ENCODE measurements at regions not wholly inside any gene's neighbourhood (a gene's known extent, or its start where the extent isn't known, plus 50 kb on each side); places are given as distances from the start of the nearest gene placed in this dataset.

GRCh38 chr3:74122281-74122680 lies 492.2 kb downstream of the CNTN3 start:
- DNase-seq = no peak
- TF ChIP-seq GATA1 (IDR thresholded peaks at IDR 0.05; ENCODE audit: low read depth, low read length) (no peak), POLR2A (IDR thresholded peaks at IDR 0.05; ENCODE audit: low read length) (no peak)

DNA sequence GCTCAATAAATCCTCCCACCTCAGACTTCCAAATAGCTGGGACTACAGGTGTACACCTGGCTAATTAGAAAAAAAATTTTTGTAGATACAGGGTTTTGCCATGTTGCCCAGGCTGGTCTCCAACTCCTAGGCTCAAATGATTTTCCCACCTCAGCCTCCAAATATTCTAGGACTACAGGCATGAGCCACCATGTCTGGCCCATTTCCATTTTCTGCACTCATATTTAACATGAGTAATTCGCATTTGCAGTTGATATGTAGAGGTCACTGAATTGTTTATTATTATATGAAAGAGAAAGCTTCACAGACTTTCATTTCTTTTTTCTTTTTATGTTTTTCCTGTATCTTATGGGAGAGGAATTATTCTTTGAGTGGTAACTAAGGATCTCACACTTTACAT lies 492.7 kb downstream of the CNTN3 start:
- no peak for DNase-seq
- TF ChIP-seq POLR2A (IDR thresholded peaks at IDR 0.05; ENCODE audit: low read length) (no peak), GATA1 (IDR thresholded peaks at IDR 0.05; ENCODE audit: low read depth, low read length) (no peak)

- TF ChIP-seq POLR2A (IDR thresholded peaks at IDR 0.05; ENCODE audit: low read length) = no peak
- TF ChIP-seq GATA1 (IDR thresholded peaks at IDR 0.05; ENCODE audit: low read depth, low read length) = no peak
- no peak for DNase-seq
Measured at GRCh38 chr3:74119221-74119620, 494.5 kb upstream of the PDZRN3 start.

DNA sequence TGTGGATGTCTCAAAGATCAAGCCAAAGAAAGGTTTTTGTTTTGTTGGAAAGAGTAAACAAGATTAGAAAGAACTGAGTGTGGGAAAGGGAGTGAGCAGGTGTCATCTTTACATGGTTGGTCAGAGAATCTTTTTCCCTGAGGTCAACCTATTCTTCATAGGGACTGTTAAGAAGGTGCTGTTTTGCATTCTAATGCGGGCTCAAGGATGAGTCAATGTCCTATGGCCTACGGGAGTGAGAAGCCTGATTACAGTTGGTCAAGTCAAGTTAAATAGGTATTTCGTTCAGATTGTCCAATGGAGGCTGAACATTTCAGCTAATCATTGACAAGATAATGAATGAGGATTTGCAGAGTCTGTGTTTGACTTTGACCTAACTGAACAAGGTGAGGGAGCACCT lies 491.2 kb upstream of the PDZRN3 start:
- no peak for DNase-seq
- no peak for TF ChIP-seq POLR2A (IDR thresholded peaks at IDR 0.05; ENCODE audit: low read length)

- TF ChIP-seq POLR2A (IDR thresholded peaks at IDR 0.05; ENCODE audit: low read length) (no peak), GATA1 (IDR thresholded peaks at IDR 0.05; ENCODE audit: low read depth, low read length) (no peak)
- DNase-seq = no peak
Measured at GRCh38 chr3:74107451-74107850, 482.7 kb upstream of the PDZRN3 start.

DNA sequence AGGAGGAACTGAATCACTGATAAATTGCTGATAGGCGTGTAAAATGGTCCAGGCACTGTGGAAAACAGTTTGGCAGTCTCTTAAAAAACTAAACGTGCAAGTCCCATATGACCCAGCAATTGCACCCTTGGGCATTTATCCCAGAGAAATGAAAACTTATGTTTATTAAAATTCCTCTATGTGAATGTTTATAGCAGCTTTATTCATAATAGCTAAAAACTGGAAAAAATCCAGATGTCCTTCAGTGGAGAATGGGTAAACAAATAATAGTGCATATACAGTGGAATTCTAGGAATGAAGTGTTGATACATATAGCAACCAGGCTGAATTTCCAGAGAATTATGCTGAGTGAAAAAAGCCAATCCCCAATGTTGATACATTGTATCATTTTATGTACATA lies 482.2 kb upstream of the PDZRN3 start:
- no peak for DNase-seq
- no peak for TF ChIP-seq POLR2A (IDR thresholded peaks at IDR 0.05; ENCODE audit: low read length)
- no peak for TF ChIP-seq GATA1 (IDR thresholded peaks at IDR 0.05; ENCODE audit: low read depth, low read length)

DNA sequence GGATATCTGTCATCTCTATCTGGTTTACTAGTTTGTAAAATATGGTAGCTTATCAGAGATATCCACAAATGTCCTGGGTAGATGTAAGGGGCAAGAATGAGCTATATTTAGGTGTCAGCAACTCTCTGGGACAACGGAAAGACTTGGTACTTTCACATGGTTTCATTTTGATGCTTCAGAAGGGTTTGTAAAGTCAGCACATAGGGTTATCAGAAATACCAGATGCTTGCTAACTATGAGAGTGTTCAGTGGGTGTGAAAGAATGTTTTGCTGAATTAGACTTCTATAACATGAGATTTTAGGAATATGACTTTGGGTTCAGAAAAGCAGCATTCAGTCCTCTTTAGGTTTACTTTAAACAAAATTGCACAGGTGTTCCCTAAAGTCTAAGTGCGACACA lies 466.5 kb upstream of the PDZRN3 start:
- no peak for DNase-seq
- no peak for TF ChIP-seq GATA1 (IDR thresholded peaks at IDR 0.05; ENCODE audit: low read depth, low read length)
- TF ChIP-seq POLR2A (IDR thresholded peaks at IDR 0.05; ENCODE audit: low read length) = no peak

GRCh38 chr3:74089814-74090213 lies 465.1 kb upstream of the PDZRN3 start:
- TF ChIP-seq POLR2A (IDR thresholded peaks at IDR 0.05; ENCODE audit: low read length) (no peak), GATA1 (IDR thresholded peaks at IDR 0.05; ENCODE audit: low read depth, low read length) (no peak)
- no peak for DNase-seq

GRCh38 chr3:74080056-74080461 lies 455.3 kb upstream of the PDZRN3 start:
- TF ChIP-seq GATA1 (IDR thresholded peaks at IDR 0.05; ENCODE audit: low read depth, low read length) (no peak), POLR2A (IDR thresholded peaks at IDR 0.05; ENCODE audit: low read length) (no peak)
- no peak for DNase-seq

DNA sequence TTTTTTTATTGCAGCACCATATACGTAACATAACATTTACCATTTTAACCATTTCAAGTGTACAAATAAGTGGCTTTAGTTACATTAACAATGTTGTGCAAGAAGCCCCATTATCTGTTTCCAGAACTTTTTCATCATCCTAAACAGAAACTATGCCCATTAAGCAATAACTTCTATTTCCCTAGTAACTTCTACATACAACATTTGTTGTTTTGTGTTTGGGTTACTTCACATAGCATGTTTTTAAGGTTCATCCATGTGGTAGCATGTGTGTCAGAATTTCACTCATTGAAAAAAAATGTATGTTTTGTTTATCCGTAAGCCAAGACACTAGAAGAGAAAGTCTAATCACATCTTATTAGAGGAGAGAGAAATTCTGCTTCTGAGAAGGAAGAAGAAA lies 450.5 kb upstream of the PDZRN3 start:
- TF ChIP-seq POLR2A (IDR thresholded peaks at IDR 0.05; ENCODE audit: low read length) = no peak
- TF ChIP-seq GATA1 (IDR thresholded peaks at IDR 0.05; ENCODE audit: low read depth, low read length) = no peak
- DNase-seq = no peak

DNA sequence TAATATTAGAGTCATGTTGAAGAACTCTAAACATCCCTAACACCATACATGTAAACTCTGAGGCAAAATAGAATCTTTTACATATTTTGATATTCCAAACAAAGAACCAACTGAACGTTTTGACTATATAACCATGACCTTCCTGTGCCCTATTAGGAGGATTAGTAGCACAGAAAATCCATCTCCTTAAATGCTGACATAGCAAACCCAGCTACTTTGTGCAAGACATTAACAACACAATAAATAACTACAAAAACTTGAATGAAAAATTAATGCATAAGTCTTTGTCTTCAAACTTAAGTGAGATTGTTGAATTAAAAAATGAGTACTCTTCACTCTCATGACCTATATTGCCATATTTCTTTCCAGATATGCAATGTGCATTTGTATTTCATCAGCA lies 450.0 kb upstream of the PDZRN3 start:
- no peak for TF ChIP-seq GATA1 (IDR thresholded peaks at IDR 0.05; ENCODE audit: low read depth, low read length)
- no peak for TF ChIP-seq POLR2A (IDR thresholded peaks at IDR 0.05; ENCODE audit: low read length)
- no peak for DNase-seq

- DNase-seq = no peak
- TF ChIP-seq GATA1 (IDR thresholded peaks at IDR 0.05; ENCODE audit: low read depth, low read length) = no peak
- TF ChIP-seq POLR2A (IDR thresholded peaks at IDR 0.05; ENCODE audit: low read length) = no peak
Measured at GRCh38 chr3:74067296-74067695, 442.6 kb upstream of the PDZRN3 start.

DNA sequence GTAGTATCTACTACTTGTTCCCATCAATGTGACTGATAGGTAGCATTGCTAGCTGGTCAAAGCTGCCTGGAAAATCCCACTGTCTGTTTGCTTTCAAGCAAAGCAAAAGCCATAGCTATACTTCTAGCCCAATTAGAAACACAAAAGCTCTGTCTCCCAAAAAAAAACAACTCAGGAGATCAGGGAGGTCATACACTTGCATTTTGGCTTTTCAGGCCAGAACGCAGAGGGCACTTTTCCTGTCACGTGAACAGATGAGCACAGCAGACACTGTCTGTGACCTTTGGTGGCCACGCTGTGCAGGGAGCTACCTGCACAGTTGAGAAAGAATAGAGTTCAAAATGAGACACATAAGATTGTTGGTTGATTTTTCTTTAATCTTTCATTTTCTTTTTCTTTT lies 441.7 kb upstream of the PDZRN3 start:
- TF ChIP-seq GATA1 (IDR thresholded peaks at IDR 0.05; ENCODE audit: low read depth, low read length) (no peak), POLR2A (IDR thresholded peaks at IDR 0.05; ENCODE audit: low read length) (no peak)
- no peak for DNase-seq

DNA sequence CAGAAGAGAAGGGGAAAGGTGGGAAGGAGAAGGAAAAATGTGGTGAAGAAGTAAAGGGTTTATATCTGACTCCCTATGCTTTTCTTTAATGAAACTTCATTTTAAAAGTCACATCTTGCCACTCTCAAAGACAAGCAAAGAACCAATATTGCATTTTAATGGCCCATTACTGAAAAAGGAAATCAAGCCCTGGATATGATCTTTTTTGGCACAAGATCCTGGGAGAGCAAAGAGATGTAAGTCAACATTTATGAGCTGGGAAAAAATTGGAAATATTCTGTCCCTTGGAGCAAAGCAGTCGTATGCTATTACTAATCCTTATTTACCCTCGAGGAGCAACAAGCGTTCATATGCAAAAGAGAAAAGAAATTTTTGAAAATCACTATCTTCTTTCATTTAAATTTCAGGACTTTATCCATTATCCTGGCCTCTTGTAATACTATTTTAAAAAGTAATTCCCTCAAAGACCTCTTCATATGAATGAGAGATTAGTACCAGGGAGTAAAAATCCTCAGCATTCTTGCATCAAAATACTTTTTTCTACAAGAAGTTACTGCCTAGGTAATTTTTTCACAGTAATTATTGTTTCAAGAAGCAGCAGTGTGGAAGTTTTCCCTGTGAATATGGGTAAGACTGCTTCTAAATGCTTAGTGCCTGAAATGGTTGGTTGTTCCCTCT lies 435.3 kb upstream of the PDZRN3 start:
- TF ChIP-seq POLR2A (IDR thresholded peaks at IDR 0.05; ENCODE audit: low read length) (no peak), GATA1 (IDR thresholded peaks at IDR 0.05; ENCODE audit: low read depth, low read length) (no peak)
- DNase-seq = no peak

GRCh38 chr3:74059301-74059922 lies 434.7 kb upstream of the PDZRN3 start:
- TF ChIP-seq POLR2A (IDR thresholded peaks at IDR 0.05; ENCODE audit: low read length) (no peak), GATA1 (IDR thresholded peaks at IDR 0.05; ENCODE audit: low read depth, low read length) (no peak)
- DNase-seq = no peak
